HepG2 (cell line): ENCODE measurements at regions not wholly inside any gene's neighbourhood (a gene's known extent, or its start where the extent isn't known, plus 50 kb on each side); places are given as distances from the start of the nearest gene placed in this dataset.

Source experiments
- ATAC-seq: fragments of 200-7000 bp; cut with Tn5 transposase; 3 replicates; pipeline ENCODE4 v1.9.1; 2020; ENCODE audit warnings: mild to moderate bottlenecking, moderate library complexity
- BruUV-seq: library from RNA; stranded (reverse); fragments of 400-500 nt; replicated peaks from 2 replicates; lab custom pipeline; 2021; lab: Mats Ljungman, UMichigan
- CTCF ChIA-PET: fragments of 300-600 bp; formaldehyde crosslinking; extraction: SDS; loops from one replicate; lab custom pipeline; 2021; ENCODE audit warnings: low total read pairs, inconsistent platforms, low intra/inter-chr PET ratio; lab: Yijun Ruan, JAX
- POLR2A ChIA-PET: fragments of 350-600 bp; sonication (Branson Sonifier 250); formaldehyde crosslinking; loops from one replicate; lab custom pipeline; 2020; ENCODE audit warnings: antibody characterized with exemption, inconsistent platforms; lab: Yijun Ruan, JAX
- DNase-seq: peaks from one replicate; pipeline ENCODE4 v3.0.0-alpha.2; 2015; ENCODE audit warnings: low spot score
- FAIRE-seq: peaks from 3 replicates; lab custom pipeline; 2011; peaks lifted over from hg19 to GRCh38; lab: Jason Lieb, UNC
- H2AFZ ChIP-seq: one replicate; pipeline ENCODE4 v1.6.1; 2011; ENCODE audit warnings: low read length, inconsistent platforms
- H3K27ac ChIP-seq: fragments of 300-600 bp; 3 replicates; pipeline ENCODE4 v1.8.0; 2011; ENCODE audit warnings: mixed run types, mild to moderate bottlenecking, mixed read lengths, low read length, inconsistent platforms; ENCODE audit not compliant: insufficient read depth; ENCODE audit errors: extremely low read length
- H3K27me3 ChIP-seq, 2 experiments: fragments of 200-600 bp in 1 of 2; 2 replicates in 1 of 2; 3 replicates in 1 of 2; pipeline versions ENCODE4 v1.6.0 to v1.8.0; 2011; ENCODE audit warnings: low read length in 2 of 2, mild to moderate bottlenecking in 2 of 2, moderate library complexity in 2 of 2, inconsistent platforms in 1 of 2; ENCODE audit not compliant: insufficient read depth in 2 of 2, control insufficient read depth in 1 of 2
- H3K36me3 ChIP-seq, 2 experiments: fragments of 200-600 bp in 1 of 2; replicated peaks in 1 of 2; 2 replicates in 1 of 2; 3 replicates in 1 of 2; pipeline versions ENCODE4 v1.5.1 to v1.8.0; 2011; ENCODE audit warnings: low read length in 2 of 2, inconsistent platforms in 1 of 2; ENCODE audit not compliant: insufficient read depth in 2 of 2, control insufficient read depth in 1 of 2
- H3K4me1 ChIP-seq: 2 replicates; pipeline ENCODE4 v1.5.1; 2012; ENCODE audit warnings: low read length, inconsistent platforms; ENCODE audit not compliant: insufficient read depth
- H3K4me2 ChIP-seq: 2 replicates; pipeline ENCODE4 v1.6.0; 2011; ENCODE audit warnings: low read depth, low read length, inconsistent platforms
- H3K4me3 ChIP-seq, 3 experiments: fragments of 200-600 bp in 1 of 3; sonication (generic), shearing (Covaris generic) in 1 of 3; replicated peaks in 1 of 3; 2 replicates each; pipeline ENCODE4 v1.5.1; 2011 to 2016; ENCODE audit warnings: low read length in 3 of 3, inconsistent platforms in 2 of 3, low read depth in 2 of 3, mild to moderate bottlenecking in 2 of 3, control low read depth in 1 of 3, mixed read lengths in 1 of 3; ENCODE audit not compliant: insufficient read depth in 1 of 3
- H3K79me2 ChIP-seq: one replicate; pipeline ENCODE4 v1.6.1; 2011; ENCODE audit warnings: low read length, inconsistent platforms; ENCODE audit not compliant: insufficient read depth
- H3K9ac ChIP-seq: 2 replicates; pipeline ENCODE4 v1.6.0; 2011; ENCODE audit warnings: mild to moderate bottlenecking, low read depth, low read length, inconsistent platforms; ENCODE audit not compliant: insufficient read depth
- H3K9me3 ChIP-seq: 2 replicates; pipeline ENCODE4 v1.5.1; 2012; ENCODE audit warnings: mild to moderate bottlenecking, low read length
- H4K20me1 ChIP-seq: 2 replicates; pipeline ENCODE4 v1.6.0; 2011; ENCODE audit warnings: inconsistent platforms, mild to moderate bottlenecking, low read length, moderate library complexity; ENCODE audit not compliant: insufficient read depth
- HNRNPK ChIP-seq: fragments of 200-400 bp; formaldehyde crosslinking; IDR thresholded peaks from 2 replicates; pipeline ENCODE4 v1.6.1; 2018; ENCODE audit warnings: low read length, low read depth, moderate library complexity, mild to moderate bottlenecking; ENCODE audit not compliant: poor library complexity, severe bottlenecking
- ZNF343 ChIP-seq: sonication (generic); formaldehyde crosslinking; IDR thresholded peaks from 2 replicates; pipeline ENCODE4 v1.4.0; 2020; ENCODE audit warnings: mild to moderate bottlenecking, missing genetic modification reagents
- ZNF383 ChIP-seq: sonication (generic); formaldehyde crosslinking; IDR thresholded peaks from 2 replicates; pipeline ENCODE4 v1.4.0; 2020; ENCODE audit warnings: missing genetic modification reagents, mild to moderate bottlenecking, borderline replicate concordance
- ZNF75D ChIP-seq: sonication (generic); formaldehyde crosslinking; IDR thresholded peaks from 2 replicates; pipeline ENCODE4 v1.8.1; 2023; ENCODE audit warnings: missing genetic modification reagents, mild to moderate bottlenecking, borderline replicate concordance
- WGBS: methylation state at CpG from one replicate; pipeline ENCODE4 v1.1.6; 2017; ENCODE audit warnings: low lambda C conversion rate; 5-methylcytosine and 5-hydroxymethylcytosine counted together
- in situ Hi-C: cut with HindIII; loops from 2 replicates; pipeline ENCODE4 v1.10.0; 2017; ENCODE audit warnings: low pct_unique_long_range_greater_than_20kb; ENCODE audit not compliant: extremely low pct_ligation_motif_present
- intact Hi-C: fragments of 100-400 bp; cut with micrococcal nuclease; formaldehyde crosslinking; loops from one replicate; pipeline ENCODE4 v1.10.0; 2022; ENCODE audit not compliant: unreplicated experiment

- in situ Hi-C loops: no loop called here
- DNase-seq: no peak
- BruUV-seq: no TSS peak
These were observed 605.4 kb upstream of the FZD8 start for GRCh38 chr10:36247478-36247877.

GRCh38 chr10:36236931-36237330 is 594.8 kb upstream of the FZD8 start:
- ATAC-seq (no peak), DNase-seq (no peak), FAIRE-seq (no peak)
- no peaks in the 10 kb centered on the region; a peak in 1 of 5 replicates for H3K27me3 ChIP-seq
- TF ChIP-seq ZNF75D (CRISPR knock-in tag): no peak
- no peak for TF ChIP-seq ZNF343 (CRISPR knock-in tag)
- CTCF ChIA-PET: no interaction called here
- H3K9me3 ChIP-seq: no peaks in the 10 kb centered on the region
- H3K9ac ChIP-seq: no peak overlapping the region
- H3K4me1 ChIP-seq: no peaks in the 10 kb centered on the region
- H3K4me2 ChIP-seq: no peak overlapping the region
- no peak overlapping the region for H3K27ac ChIP-seq
- no peak overlapping the region for H2AFZ ChIP-seq
- H3K4me3 ChIP-seq: no peak overlapping the region
- BruUV-seq: no TSS peak
- in situ Hi-C loops (no loop called here), intact Hi-C loops (no loop called here)
- POLR2A ChIA-PET: no interaction called here
- H3K79me2 ChIP-seq: no peaks in the 10 kb centered on the region
- no peaks in the 10 kb centered on the region for H3K36me3 ChIP-seq
- WGBS: 2% methylated on average over 2 of the region's 2 CpGs
- H4K20me1 ChIP-seq: no peaks in the 10 kb centered on the region

More at GRCh38 chr10:36247478-36247877, 605.4 kb upstream of the FZD8 start:
- H3K4me1 ChIP-seq: 0 out of 2 replicates have a peak, but pooled peaks cover 10% of the 10 kb centered on the region
- TF ChIP-seq ZNF383 (CRISPR knock-in tag) (no peak), HNRNPK (peak; percentile 70)
- no peak for FAIRE-seq
- intact Hi-C loops: no loop called here
- no peak overlapping the region for H3K27ac ChIP-seq
- ChIA-PET CTCF (no interaction called here), POLR2A (no interaction called here)
- no peaks in the 10 kb centered on the region for H4K20me1 ChIP-seq
- no peak overlapping the region for H3K9ac ChIP-seq
- ATAC-seq: no peak
- 1% methylated on average over 2 of the region's 2 CpGs for WGBS
- no peaks in the 10 kb centered on the region for H3K36me3 ChIP-seq
- H3K4me3 ChIP-seq: no peak overlapping the region
- no peak overlapping the region for H3K4me2 ChIP-seq
- H3K79me2 ChIP-seq: no peaks in the 10 kb centered on the region
- no peaks in the 10 kb centered on the region for H3K9me3 ChIP-seq
- no peaks in the 10 kb centered on the region for H3K27me3 ChIP-seq
- no peak overlapping the region for H2AFZ ChIP-seq
